ENCODE measurements at regions not wholly inside any gene's neighbourhood (a gene's known extent, or its start where the extent isn't known, plus 50 kb on each side); places are given as distances from the start of the nearest gene placed in this dataset.

DNA sequence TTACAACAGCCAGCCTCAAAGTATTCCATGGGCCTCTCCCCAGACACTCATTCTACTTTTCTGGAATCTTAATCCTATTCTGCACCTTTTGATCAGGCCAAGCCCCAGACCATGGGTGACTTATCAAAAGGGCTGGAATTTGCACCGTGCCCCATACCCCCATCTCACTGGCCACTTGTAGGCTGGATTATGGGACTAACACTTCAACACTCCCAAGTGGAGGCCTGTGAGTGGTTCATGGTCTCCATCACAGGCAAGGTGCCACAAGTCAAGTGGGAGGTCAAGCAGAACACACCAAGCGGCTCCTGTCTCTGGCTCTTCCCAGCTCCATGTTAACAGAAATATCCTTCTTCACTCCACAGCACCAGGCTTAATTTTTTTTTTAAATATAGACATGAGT lies 212.3 kb upstream of the HEY2 start:
- Mint-ChIP-seq H3K4me3 (no peak overlapping the region), H3K27ac (no peak overlapping the region), H3K4me1 (peaks cover 12% of the 10 kb centered on the region), H3K27me3 (ENCODE audit: low read depth) (peaks cover 10% of the 10 kb centered on the region), H3K36me3 (no peaks in the 10 kb centered on the region), H3K9me3 (no peaks in the 10 kb centered on the region)
- TF ChIP-seq, protein P1, sequence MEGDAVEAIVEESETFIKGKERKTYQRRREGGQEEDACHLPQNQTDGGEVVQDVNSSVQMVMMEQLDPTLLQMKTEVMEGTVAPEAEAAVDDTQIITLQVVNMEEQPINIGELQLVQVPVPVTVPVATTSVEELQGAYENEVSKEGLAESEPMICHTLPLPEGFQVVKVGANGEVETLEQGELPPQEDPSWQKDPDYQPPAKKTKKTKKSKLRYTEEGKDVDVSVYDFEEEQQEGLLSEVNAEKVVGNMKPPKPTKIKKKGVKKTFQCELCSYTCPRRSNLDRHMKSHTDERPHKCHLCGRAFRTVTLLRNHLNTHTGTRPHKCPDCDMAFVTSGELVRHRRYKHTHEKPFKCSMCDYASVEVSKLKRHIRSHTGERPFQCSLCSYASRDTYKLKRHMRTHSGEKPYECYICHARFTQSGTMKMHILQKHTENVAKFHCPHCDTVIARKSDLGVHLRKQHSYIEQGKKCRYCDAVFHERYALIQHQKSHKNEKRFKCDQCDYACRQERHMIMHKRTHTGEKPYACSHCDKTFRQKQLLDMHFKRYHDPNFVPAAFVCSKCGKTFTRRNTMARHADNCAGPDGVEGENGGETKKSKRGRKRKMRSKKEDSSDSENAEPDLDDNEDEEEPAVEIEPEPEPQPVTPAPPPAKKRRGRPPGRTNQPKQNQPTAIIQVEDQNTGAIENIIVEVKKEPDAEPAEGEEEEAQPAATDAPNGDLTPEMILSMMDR (IDR thresholded peaks at IDR 0.05; ENCODE audit: unreplicated experiment), result no peak
- no peak for DNase-seq (ENCODE audit: low spot score in 2 of 2, unreplicated experiment in 2 of 2)

DNA sequence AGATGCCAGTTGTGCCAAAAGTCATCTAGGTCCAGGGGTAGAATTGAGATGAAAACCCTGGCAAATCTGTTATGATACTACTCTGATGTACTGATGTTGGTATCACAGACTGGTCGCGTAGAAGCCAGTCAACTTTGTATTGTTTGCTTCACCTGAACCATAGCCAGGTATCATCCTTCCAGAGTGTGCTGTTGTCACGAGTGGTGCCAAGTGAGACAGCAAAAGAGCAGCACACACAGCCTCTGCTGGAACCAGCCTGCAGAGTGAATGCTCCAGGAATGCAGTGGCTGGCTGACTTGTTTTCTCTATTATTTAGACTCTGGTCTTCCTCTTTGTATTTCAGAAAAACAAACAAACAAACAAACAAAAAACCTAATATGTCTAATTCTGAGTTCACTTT lies 209.5 kb upstream of the HEY2 start:
- H3K36me3 Mint-ChIP-seq, result no peaks in the 10 kb centered on the region
- TF ChIP-seq, protein P1 (IDR thresholded peaks at IDR 0.05; ENCODE audit: unreplicated experiment), result no peak
- H3K4me3 Mint-ChIP-seq, result no peak overlapping the region
- no peaks in the 10 kb centered on the region for H3K9me3 Mint-ChIP-seq
- no peak for DNase-seq (ENCODE audit: low spot score in 2 of 2, unreplicated experiment in 2 of 2)
- no peak overlapping the region for H3K27ac Mint-ChIP-seq
- peaks cover 7% of the 10 kb centered on the region for H3K27me3 Mint-ChIP-seq (ENCODE audit: low read depth)
- no peaks in the 10 kb centered on the region for H3K4me1 Mint-ChIP-seq

DNA sequence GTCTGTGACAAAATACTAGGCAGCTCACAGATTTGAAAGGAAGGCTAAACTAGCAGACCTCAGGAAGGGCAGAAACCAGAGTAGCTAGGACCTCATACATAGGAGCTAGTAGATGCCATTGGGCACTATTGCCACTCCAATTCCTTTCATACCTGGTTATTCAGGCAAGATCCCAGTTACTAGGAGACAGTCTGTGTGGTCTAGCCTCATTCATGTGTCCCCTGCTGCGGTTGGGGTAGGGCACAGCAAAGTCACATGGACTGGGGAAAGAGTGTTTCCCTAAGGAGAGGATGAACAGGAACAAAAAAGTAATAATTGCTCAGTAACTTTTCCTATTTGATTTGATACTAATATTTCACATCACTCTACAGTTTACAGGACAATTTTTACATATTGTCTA lies 204.6 kb upstream of the HEY2 start:
- peaks cover 4% of the 10 kb centered on the region for H3K27me3 Mint-ChIP-seq (ENCODE audit: low read depth)
- H3K27ac Mint-ChIP-seq, result no peak overlapping the region

DNA sequence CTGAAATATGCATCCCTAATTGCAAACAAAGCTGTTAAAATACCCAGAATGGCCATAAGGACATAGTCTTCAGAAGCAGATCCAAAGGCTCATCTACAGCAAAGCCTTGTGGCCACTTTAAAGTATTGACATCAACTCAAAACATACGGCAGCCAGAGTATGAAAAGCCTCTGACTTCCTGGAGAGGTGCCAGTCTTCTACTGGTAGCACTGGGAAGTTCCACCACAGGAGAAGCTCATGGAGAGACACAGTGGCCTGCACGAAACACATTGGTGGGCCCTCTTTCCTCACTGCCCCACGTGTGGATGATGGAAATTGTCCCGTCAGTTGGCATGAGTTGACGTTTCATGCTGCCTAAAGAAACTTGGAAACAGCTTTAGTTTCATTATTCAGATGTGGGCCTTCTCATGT lies 202.6 kb upstream of the HEY2 start:
- Mint-ChIP-seq H3K27ac (no peak overlapping the region), H3K4me3 (no peak overlapping the region), H3K9me3 (no peaks in the 10 kb centered on the region), H3K4me1 (peaks cover 16% of the 10 kb centered on the region), H3K27me3 (ENCODE audit: low read depth) (peaks cover 8% of the 10 kb centered on the region), H3K36me3 (no peaks in the 10 kb centered on the region)
- DNase-seq (ENCODE audit: low spot score in 2 of 2, unreplicated experiment in 2 of 2), result no peak
- TF ChIP-seq, protein P1 (IDR thresholded peaks at IDR 0.05; ENCODE audit: unreplicated experiment), result no peak

More for the DNA sequence above, 204.6 kb upstream of the HEY2 start:
- Mint-ChIP-seq H3K36me3 (no peaks in the 10 kb centered on the region), H3K9me3 (no peaks in the 10 kb centered on the region), H3K4me3 (no peak overlapping the region), H3K4me1 (peaks cover 16% of the 10 kb centered on the region)
- TF ChIP-seq, protein P1 (IDR thresholded peaks at IDR 0.05; ENCODE audit: unreplicated experiment), result no peak
- no peak for DNase-seq (ENCODE audit: low spot score in 2 of 2, unreplicated experiment in 2 of 2)

DNA sequence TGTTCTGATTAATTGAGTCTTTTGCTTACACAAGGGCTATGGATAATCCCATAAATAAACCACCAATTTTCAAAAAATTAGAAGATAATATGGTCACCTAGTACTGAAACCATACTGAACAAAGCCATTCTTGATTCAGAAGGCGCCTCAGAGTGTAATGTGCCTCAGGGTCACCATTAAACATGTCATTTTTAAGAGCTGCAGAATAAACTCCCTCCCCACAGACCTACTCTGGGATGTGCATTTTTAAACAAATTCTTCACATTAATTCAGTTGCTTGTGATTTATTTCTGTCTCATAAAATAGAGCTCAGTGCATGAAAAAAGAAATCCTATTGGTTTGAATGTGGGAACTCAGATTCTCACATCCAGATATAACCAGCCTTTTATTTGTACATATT lies 202.1 kb upstream of the HEY2 start:
- TF ChIP-seq, protein P1 (IDR thresholded peaks at IDR 0.05; ENCODE audit: unreplicated experiment), result no peak
- no peaks in the 10 kb centered on the region for H3K9me3 Mint-ChIP-seq

More for the DNA sequence above, 202.1 kb upstream of the HEY2 start:
- Mint-ChIP-seq H3K36me3 (no peaks in the 10 kb centered on the region), H3K27me3 (ENCODE audit: low read depth) (peaks cover 8% of the 10 kb centered on the region), H3K27ac (no peak overlapping the region), H3K4me3 (no peak overlapping the region), H3K4me1 (peaks cover 16% of the 10 kb centered on the region)
- no peak for DNase-seq (ENCODE audit: low spot score in 2 of 2, unreplicated experiment in 2 of 2)
